ENCODE measurements at regions not wholly inside any gene's neighbourhood (a gene's known extent, or its start where the extent isn't known, plus 50 kb on each side); places are given as distances from the start of the nearest gene placed in this dataset.

- Histone ChIP-seq H3K4me3 (ENCODE audit: low read length in 2 of 2) (no peak overlapping the region), H3K36me3 (ENCODE audit: insufficient read depth, low read length) (no peaks in the 10 kb centered on the region), H3K4me1 (ENCODE audit: insufficient read depth, low read length) (no peaks in the 10 kb centered on the region), H3K9me3 (ENCODE audit: control insufficient read depth in 1 of 2, low read length in 2 of 2) (no peaks in the 10 kb centered on the region), H3K27ac (ENCODE audit: low read depth, low read length) (no peak overlapping the region), H3K27me3 (ENCODE audit: insufficient read depth, low read length) (no peaks in the 10 kb centered on the region)
- peaks cover 0 to 6% of the 10 kb centered on the region in 2 donors for H3K27me3 Mint-ChIP-seq
- H3K36me3 Mint-ChIP-seq, result no peaks in the 10 kb centered on the region
- ChIA-PET CTCF (ENCODE audit: partially characterized antibody) (no interaction called here), POLR2A (ENCODE audit: partially characterized antibody) (no interaction called here)
- H3K4me1 Mint-ChIP-seq, result no peaks in the 10 kb centered on the region
- intact Hi-C loops (cut with micrococcal nuclease), result no loop called here
- no peak overlapping the region for H3K4me3 Mint-ChIP-seq
- DNase-seq, result no peak
- H3K9me3 Mint-ChIP-seq, result no peaks in the 10 kb centered on the region
- no peak overlapping the region for H3K27ac Mint-ChIP-seq
These were observed 201.4 kb downstream of the MAGEB17 start for GRCh38 chrX:16368696-16369095.

- Mint-ChIP-seq H3K4me1 (no peaks in the 10 kb centered on the region), H3K9me3 (no peaks in the 10 kb centered on the region), H3K4me3 (no peak overlapping the region), H3K27ac (no peak overlapping the region), H3K36me3 (no peaks in the 10 kb centered on the region), H3K27me3 (peaks cover 2 to 6% of the 10 kb centered on the region in 2 donors)
- no peak for DNase-seq
- no peak overlapping the region for H3K4me3 ChIP-seq (ENCODE audit: low read length in 2 of 2)
- H3K36me3 ChIP-seq (ENCODE audit: insufficient read depth, low read length), result no peaks in the 10 kb centered on the region
- H3K27ac ChIP-seq (ENCODE audit: low read depth, low read length), result no peak overlapping the region
- intact Hi-C loops (cut with micrococcal nuclease), result no loop called here
- CTCF ChIA-PET (ENCODE audit: partially characterized antibody), result no interaction called here
- no peaks in the 10 kb centered on the region for H3K9me3 ChIP-seq (ENCODE audit: control insufficient read depth in 1 of 2, low read length in 2 of 2)
- POLR2A ChIA-PET (ENCODE audit: partially characterized antibody), result no interaction called here
- H3K4me1 ChIP-seq (ENCODE audit: insufficient read depth, low read length), result no peaks in the 10 kb centered on the region
- H3K27me3 ChIP-seq (ENCODE audit: insufficient read depth, low read length), result no peaks in the 10 kb centered on the region
These were observed 208.8 kb downstream of the MAGEB17 start for GRCh38 chrX:16376056-16376455.

DNA sequence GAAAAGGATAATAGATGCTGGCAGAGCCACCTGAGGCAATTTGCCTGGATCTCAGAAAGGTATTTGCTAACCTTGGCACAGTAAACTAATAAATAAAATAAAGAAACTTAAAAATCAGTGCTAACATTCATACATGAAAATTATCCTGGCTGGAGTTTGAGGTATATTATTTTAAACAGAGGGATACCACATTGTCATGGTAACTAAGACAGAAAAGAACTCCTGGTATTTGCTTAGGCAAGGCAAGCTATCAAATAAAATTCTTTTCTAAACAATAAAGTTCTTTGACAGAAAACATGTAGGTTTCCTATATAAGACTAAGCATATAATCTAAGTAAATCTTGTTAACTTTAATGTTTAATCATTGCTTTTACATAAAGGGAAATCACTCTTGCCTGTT, 218.8 kb downstream of the MAGEB17 start:
- Histone ChIP-seq H3K27ac (ENCODE audit: low read depth, low read length) (no peak overlapping the region), H3K9me3 (ENCODE audit: control insufficient read depth in 1 of 2, low read length in 2 of 2) (no peaks in the 10 kb centered on the region), H3K4me1 (ENCODE audit: insufficient read depth, low read length) (no peaks in the 10 kb centered on the region), H3K36me3 (ENCODE audit: insufficient read depth, low read length) (no peaks in the 10 kb centered on the region), H3K4me3 (ENCODE audit: low read length in 2 of 2) (no peak overlapping the region), H3K27me3 (ENCODE audit: insufficient read depth, low read length) (no peaks in the 10 kb centered on the region)
- H3K27ac Mint-ChIP-seq, result no peak overlapping the region
- POLR2A ChIA-PET (ENCODE audit: partially characterized antibody), result no interaction called here
- H3K27me3 Mint-ChIP-seq, result peaks cover 2 to 6% of the 10 kb centered on the region in 2 donors
- no peak overlapping the region for H3K4me3 Mint-ChIP-seq
- CTCF ChIA-PET (ENCODE audit: partially characterized antibody), result no interaction called here
- intact Hi-C loops (cut with micrococcal nuclease), result no loop called here
- H3K36me3 Mint-ChIP-seq, result no peaks in the 10 kb centered on the region
- no peaks in the 10 kb centered on the region for H3K4me1 Mint-ChIP-seq
- peaks cover 0 to 3% (median 0%) of the 10 kb centered on the region in 8 donors for H3K9me3 Mint-ChIP-seq
- no peak for DNase-seq

GRCh38 chrX:16392597-16392996, 225.3 kb downstream of the MAGEB17 start:
- H3K27ac ChIP-seq (ENCODE audit: low read depth, low read length), result no peak overlapping the region
- Mint-ChIP-seq H3K4me3 (no peak overlapping the region), H3K9me3 (peaks cover 0 to 3% (median 0%) of the 10 kb centered on the region in 8 donors), H3K27me3 (peaks cover 0 to 1% of the 10 kb centered on the region in 2 donors), H3K4me1 (no peaks in the 10 kb centered on the region), H3K36me3 (no peaks in the 10 kb centered on the region), H3K27ac (no peak overlapping the region)
- no peaks in the 10 kb centered on the region for H3K36me3 ChIP-seq (ENCODE audit: insufficient read depth, low read length)
- no peaks in the 10 kb centered on the region for H3K27me3 ChIP-seq (ENCODE audit: insufficient read depth, low read length)
- ChIA-PET POLR2A (ENCODE audit: partially characterized antibody) (no interaction called here), CTCF (ENCODE audit: partially characterized antibody) (no interaction called here)
- H3K9me3 ChIP-seq (ENCODE audit: control insufficient read depth in 1 of 2, low read length in 2 of 2), result no peaks in the 10 kb centered on the region
- intact Hi-C loops (cut with micrococcal nuclease), result no loop called here
- no peaks in the 10 kb centered on the region for H3K4me1 ChIP-seq (ENCODE audit: insufficient read depth, low read length)
- no peak overlapping the region for H3K4me3 ChIP-seq (ENCODE audit: low read length in 2 of 2)
- no peak for DNase-seq

GRCh38 chrX:16394290-16394689, 227.0 kb downstream of the MAGEB17 start:
- H3K27ac ChIP-seq (ENCODE audit: low read depth, low read length), result no peak overlapping the region
- no peaks in the 10 kb centered on the region for H3K27me3 ChIP-seq (ENCODE audit: insufficient read depth, low read length)
- H3K9me3 ChIP-seq (ENCODE audit: control insufficient read depth in 1 of 2, low read length in 2 of 2), result no peaks in the 10 kb centered on the region
- H3K4me3 ChIP-seq (ENCODE audit: low read length in 2 of 2), result no peak overlapping the region
- Mint-ChIP-seq H3K9me3 (peaks cover 0 to 4% (median under 1%) of the 10 kb centered on the region in 8 donors), H3K4me3 (no peak overlapping the region), H3K4me1 (no peaks in the 10 kb centered on the region), H3K27me3 (no peaks in the 10 kb centered on the region), H3K27ac (no peak overlapping the region), H3K36me3 (no peaks in the 10 kb centered on the region)
- DNase-seq, result no peak
- intact Hi-C loops (cut with micrococcal nuclease), result no loop called here
- no peaks in the 10 kb centered on the region for H3K4me1 ChIP-seq (ENCODE audit: insufficient read depth, low read length)
- ChIA-PET POLR2A (ENCODE audit: partially characterized antibody) (no interaction called here), CTCF (ENCODE audit: partially characterized antibody) (no interaction called here)
- no peaks in the 10 kb centered on the region for H3K36me3 ChIP-seq (ENCODE audit: insufficient read depth, low read length)

DNA sequence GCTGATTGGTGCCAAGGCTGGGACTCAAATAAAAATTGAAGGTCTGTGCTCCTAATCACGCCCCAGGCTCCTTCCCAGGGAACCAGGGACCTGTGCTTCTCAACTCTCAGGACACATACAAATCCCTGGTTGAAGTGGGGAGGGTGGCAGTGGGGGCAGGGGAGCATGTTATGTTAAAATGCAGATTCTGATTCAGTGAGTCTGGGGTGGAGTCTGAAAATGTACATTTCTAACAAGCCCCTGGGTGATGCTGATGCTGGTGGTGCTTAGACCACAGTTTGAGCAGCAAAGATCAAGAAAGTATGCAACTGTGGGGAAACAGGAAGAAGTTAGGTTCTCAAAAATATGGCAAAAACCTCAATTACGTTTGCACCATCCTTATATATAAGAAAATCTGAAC, 236.5 kb downstream of the MAGEB17 start:
- ChIA-PET CTCF (ENCODE audit: partially characterized antibody) (no interaction called here), POLR2A (ENCODE audit: partially characterized antibody) (no interaction called here)
- no peak overlapping the region for H3K27ac Mint-ChIP-seq
- Histone ChIP-seq H3K27ac (ENCODE audit: low read depth, low read length) (no peak overlapping the region), H3K36me3 (ENCODE audit: insufficient read depth, low read length) (no peaks in the 10 kb centered on the region), H3K9me3 (ENCODE audit: control insufficient read depth in 1 of 2, low read length in 2 of 2) (no peaks in the 10 kb centered on the region), H3K27me3 (ENCODE audit: insufficient read depth, low read length) (no peaks in the 10 kb centered on the region), H3K4me3 (ENCODE audit: low read length in 2 of 2) (no peak overlapping the region), H3K4me1 (ENCODE audit: insufficient read depth, low read length) (no peaks in the 10 kb centered on the region)
- H3K9me3 Mint-ChIP-seq, result peaks cover 0 to 2% (median 0%) of the 10 kb centered on the region in 8 donors
- peaks cover 2 to 9% of the 10 kb centered on the region in 2 donors for H3K27me3 Mint-ChIP-seq
- no peak overlapping the region for H3K4me3 Mint-ChIP-seq
- intact Hi-C loops (cut with micrococcal nuclease), result no loop called here
- DNase-seq, result no peak
- no peaks in the 10 kb centered on the region for H3K4me1 Mint-ChIP-seq
- H3K36me3 Mint-ChIP-seq, result no peaks in the 10 kb centered on the region

GRCh38 chrX:16416588-16416987, 233.4 kb upstream of the S100G start:
- H3K27me3 Mint-ChIP-seq, result peaks cover 0 to 3% of the 10 kb centered on the region in 2 donors
- H3K4me3 Mint-ChIP-seq, result no peak overlapping the region
- no peaks in the 10 kb centered on the region for H3K9me3 Mint-ChIP-seq
- no peaks in the 10 kb centered on the region for H3K36me3 ChIP-seq (ENCODE audit: insufficient read depth, low read length)
- no peak overlapping the region for H3K4me3 ChIP-seq (ENCODE audit: low read length in 2 of 2)
- CTCF ChIA-PET (ENCODE audit: partially characterized antibody), result no interaction called here
- H3K36me3 Mint-ChIP-seq, result no peaks in the 10 kb centered on the region
- H3K27ac Mint-ChIP-seq, result no peak overlapping the region
- intact Hi-C loops (cut with micrococcal nuclease), result no loop called here
- no peaks in the 10 kb centered on the region for H3K9me3 ChIP-seq (ENCODE audit: control insufficient read depth in 1 of 2, low read length in 2 of 2)
- H3K27me3 ChIP-seq (ENCODE audit: insufficient read depth, low read length), result no peaks in the 10 kb centered on the region
- no peaks in the 10 kb centered on the region for H3K4me1 Mint-ChIP-seq
- no peak overlapping the region for H3K27ac ChIP-seq (ENCODE audit: low read depth, low read length)
- POLR2A ChIA-PET (ENCODE audit: partially characterized antibody), result no interaction called here
- no peak for DNase-seq
- no peaks in the 10 kb centered on the region for H3K4me1 ChIP-seq (ENCODE audit: insufficient read depth, low read length)

GRCh38 chrX:16418650-16419049, 231.3 kb upstream of the S100G start:
- POLR2A ChIA-PET (ENCODE audit: partially characterized antibody), result no interaction called here
- Histone ChIP-seq H3K27me3 (ENCODE audit: insufficient read depth, low read length) (no peaks in the 10 kb centered on the region), H3K27ac (ENCODE audit: low read depth, low read length) (no peak overlapping the region), H3K36me3 (ENCODE audit: insufficient read depth, low read length) (no peaks in the 10 kb centered on the region), H3K4me3 (ENCODE audit: low read length in 2 of 2) (no peak overlapping the region), H3K4me1 (ENCODE audit: insufficient read depth, low read length) (no peaks in the 10 kb centered on the region), H3K9me3 (ENCODE audit: control insufficient read depth in 1 of 2, low read length in 2 of 2) (no peaks in the 10 kb centered on the region)
- no peak for DNase-seq
- intact Hi-C loops (cut with micrococcal nuclease), result no loop called here
- no peak overlapping the region for H3K27ac Mint-ChIP-seq
- H3K4me1 Mint-ChIP-seq, result peaks cover 0 to under 1% (median 0%) of the 10 kb centered on the region in 4 donors
- CTCF ChIA-PET (ENCODE audit: partially characterized antibody), result no interaction called here
- H3K9me3 Mint-ChIP-seq, result peaks cover 0 to 3% (median 0%) of the 10 kb centered on the region in 8 donors
- H3K27me3 Mint-ChIP-seq, result peaks cover 0 to 2% of the 10 kb centered on the region in 2 donors
- no peak overlapping the region for H3K4me3 Mint-ChIP-seq
- no peaks in the 10 kb centered on the region for H3K36me3 Mint-ChIP-seq
